Fibroblast of lung (primary cell): ENCODE measurements at regions not wholly inside any gene's neighbourhood (a gene's known extent, or its start where the extent isn't known, plus 50 kb on each side); places are given as distances from the start of the nearest gene placed in this dataset.

Experiments
- DNase-seq, 2 donors: peaks; one replicate each; pipeline versions ENCODE4 v3.0.0 to v3.0.0-alpha.2; 2010; ENCODE audit warnings: low read depth in 2 of 2
- H2AFZ ChIP-seq: 2 replicates; pipeline ENCODE4 v1.5.1; 2012; ENCODE audit warnings: low read length, control low read depth, inconsistent platforms
- H3K27ac ChIP-seq: 2 replicates; pipeline ENCODE4 v1.5.1; 2011; ENCODE audit warnings: low read length, control low read depth; ENCODE audit not compliant: insufficient read depth
- H3K27me3 ChIP-seq: 2 replicates; pipeline ENCODE4 v1.5.1; 2011; ENCODE audit warnings: mild to moderate bottlenecking, low read length; ENCODE audit not compliant: control insufficient read depth, insufficient read depth
- H3K36me3 ChIP-seq: 2 replicates; pipeline ENCODE4 v1.5.1; 2011; ENCODE audit warnings: low read length; ENCODE audit not compliant: control insufficient read depth, insufficient read depth
- H3K4me1 ChIP-seq: 2 replicates; pipeline ENCODE4 v1.5.1; 2011; ENCODE audit warnings: low read length; ENCODE audit not compliant: control insufficient read depth, insufficient read depth; ENCODE audit errors: extremely low read depth
- H3K4me2 ChIP-seq: 2 replicates; pipeline ENCODE4 v1.5.1; 2011; ENCODE audit warnings: low read length, control low read depth; ENCODE audit not compliant: insufficient read depth; ENCODE audit errors: extremely low read depth
- H3K4me3 ChIP-seq, 4 experiments: fragments of 200-600 bp in 1 of 4; sonication (generic) in 1 of 4; replicated peaks in 1 of 4; 2 replicates each; pipeline ENCODE4 v1.5.1; 2011 to 2016; ENCODE audit warnings: low read length in 4 of 4, low read depth in 3 of 4, mild to moderate bottlenecking in 3 of 4, control low read depth in 2 of 4, inconsistent platforms in 1 of 4, mixed read lengths in 1 of 4; ENCODE audit not compliant: insufficient read depth in 1 of 4; ENCODE audit errors: control extremely low read depth in 1 of 4
- H3K79me2 ChIP-seq: 2 replicates; pipeline ENCODE4 v1.5.1; 2012; ENCODE audit warnings: mild to moderate bottlenecking, low read length, inconsistent platforms; ENCODE audit not compliant: control insufficient read depth, insufficient read depth
- H3K9ac ChIP-seq: 2 replicates; pipeline ENCODE4 v1.5.1; 2011; ENCODE audit warnings: mild to moderate bottlenecking, low read length, control low read depth; ENCODE audit not compliant: insufficient read depth
- H3K9me3 ChIP-seq: 2 replicates; pipeline ENCODE4 v1.5.1; 2012; ENCODE audit warnings: low read depth, low read length; ENCODE audit not compliant: control insufficient read depth, insufficient read depth
- H4K20me1 ChIP-seq: 2 replicates; pipeline ENCODE4 v1.5.1; 2011; ENCODE audit warnings: low read length; ENCODE audit not compliant: control insufficient read depth, insufficient read depth; ENCODE audit errors: extremely low read depth
- CTCF ChIP-seq, 2 donors: IDR thresholded peaks in 1 of 2; conservative IDR thresholded peaks in 1 of 2; 1 replicate in 1 of 2; 2 replicates in 1 of 2; pipeline ENCODE4 v1.5.1; 2011 to 2012; ENCODE audit warnings: low read length in 2 of 2, control low read depth in 1 of 2, inconsistent platforms in 1 of 2, low read depth in 1 of 2, mild to moderate bottlenecking in 1 of 2
- EZH2 ChIP-seq: IDR thresholded peaks from 2 replicates; pipeline ENCODE4 v1.5.1; 2012; ENCODE audit warnings: low read length, control low read depth, mild to moderate bottlenecking; ENCODE audit errors: missing control alignments

- Histone ChIP-seq H2AFZ (no peak overlapping the region), H3K4me2 (no peak overlapping the region), H3K36me3 (no peaks in the 10 kb centered on the region), H3K4me3 (no peak overlapping the region), H3K27ac (no peak overlapping the region), H3K27me3 (no peaks in the 10 kb centered on the region), H4K20me1 (no peaks in the 10 kb centered on the region), H3K9me3 (no peaks in the 10 kb centered on the region), H3K9ac (no peak overlapping the region), H3K79me2 (no peaks in the 10 kb centered on the region), H3K4me1 (peaks cover 20% of the 10 kb centered on the region)
- DNase-seq, result no peak
- no peak for TF ChIP-seq EZH2
Observed at GRCh38 chr1:224504297-224505041, 69.9 kb upstream of the WDR26 start.

GRCh38 chr1:224505454-224506093 is 71.0 kb upstream of the WDR26 start:
- TF ChIP-seq EZH2, result no peak
- H3K79me2 ChIP-seq, result no peaks in the 10 kb centered on the region
- H3K27me3 ChIP-seq, result no peaks in the 10 kb centered on the region
- peaks cover 27% of the 10 kb centered on the region for H3K4me1 ChIP-seq
- H3K9ac ChIP-seq, result no peak overlapping the region
- no peak overlapping the region for H2AFZ ChIP-seq
- DNase-seq, result no peak
- no peaks in the 10 kb centered on the region for H4K20me1 ChIP-seq
- no peaks in the 10 kb centered on the region for H3K36me3 ChIP-seq
- H3K4me2 ChIP-seq, result peak overlapping the region; percentile 17
- H3K4me3 ChIP-seq, result no peak overlapping the region
- H3K9me3 ChIP-seq, result no peaks in the 10 kb centered on the region
- H3K27ac ChIP-seq, result no peak overlapping the region

- Histone ChIP-seq H3K4me1 (peaks cover 34% of the 10 kb centered on the region), H3K27ac (no peak overlapping the region), H3K9me3 (no peaks in the 10 kb centered on the region), H3K27me3 (no peaks in the 10 kb centered on the region), H3K4me3 (no peak overlapping the region), H4K20me1 (no peaks in the 10 kb centered on the region), H3K9ac (no peak overlapping the region), H3K79me2 (no peaks in the 10 kb centered on the region), H2AFZ (peak overlapping the region; percentile 4), H3K36me3 (no peaks in the 10 kb centered on the region), H3K4me2 (no peak overlapping the region)
- no peak for TF ChIP-seq CTCF (conservative IDR thresholded peaks at IDR 0.05 in 1 of 2, IDR thresholded peaks at IDR 0.05 in 1 of 2; ENCODE audit: low read depth in 1 of 2, low read length in 2 of 2)
- DNase-seq, result peak in 1 of 2 donors; percentile 46
Observed at GRCh38 chr1:224506141-224506814, 71.7 kb upstream of the WDR26 start.
